ENCODE measurements at regions not wholly inside any gene's neighbourhood (a gene's known extent, or its start where the extent isn't known, plus 50 kb on each side); places are given as distances from the start of the nearest gene placed in this dataset.

- no peak for TF ChIP-seq POLR2A (IDR thresholded peaks at IDR 0.05)
- no peak for TF ChIP-seq CTCF (IDR thresholded peaks at IDR 0.05)
Measured at GRCh38 chr9:95801797-95802196, 73.7 kb upstream of the ERCC6L2 start.
